ENCODE measurements at regions not wholly inside any gene's neighbourhood (a gene's known extent, or its start where the extent isn't known, plus 50 kb on each side); places are given as distances from the start of the nearest gene placed in this dataset.

GRCh38 chr12:33670284-33670683, 230.7 kb upstream of the SYT10 start:
- Histone ChIP-seq H2BK20ac (ENCODE audit: low read depth, low read length, poor library complexity, severe bottlenecking) (no peak overlapping the region), H3K4me2 (ENCODE audit: insufficient read depth, insufficient read length, low read length) (peak overlapping the region; percentile 40), H2AK5ac (ENCODE audit: insufficient read length, low read length) (no peak overlapping the region), H3K23me2 (ENCODE audit: insufficient read length, low read depth, low read length, poor library complexity, severe bottlenecking) (no peaks in the 10 kb centered on the region), H3K4me1 (ENCODE audit: insufficient read depth, low read length) (peaks cover 5% of the 10 kb centered on the region), H3K79me2 (ENCODE audit: insufficient read depth, low read length) (no peaks in the 10 kb centered on the region), H3T11ph (ENCODE audit: low read length) (no peak overlapping the region), H2BK5ac (ENCODE audit: insufficient read length, low read length) (no peak overlapping the region), H4K20me1 (ENCODE audit: control insufficient read depth, insufficient read depth, insufficient read length) (no peaks in the 10 kb centered on the region), H3K9me3 (ENCODE audit: control insufficient read depth, low read depth, low read length) (no peaks in the 10 kb centered on the region), H3K27ac (ENCODE audit: insufficient read length, low read depth, low read length) (peak overlapping the region; percentile 90), H2BK12ac (ENCODE audit: insufficient read length, low read depth, low read length) (no peak overlapping the region), H2AFZ (ENCODE audit: low read length) (no peak overlapping the region), H3K23ac (ENCODE audit: insufficient read length, low read depth, low read length) (no peak overlapping the region), H4K5ac (ENCODE audit: insufficient read length, low read depth, low read length) (no peak overlapping the region), H4K91ac (ENCODE audit: insufficient read length, low read depth, low read length) (no peak overlapping the region), H3K56ac (ENCODE audit: insufficient read length, low read depth, low read length) (no peak overlapping the region), H4K8ac (replicated peaks; ENCODE audit: insufficient read length, low read depth, low read length) (no peak overlapping the region), H3K27me3 (ENCODE audit: insufficient read depth, low read length) (no peaks in the 10 kb centered on the region), H3K79me1 (ENCODE audit: insufficient read depth, low read depth, low read length, poor library complexity, severe bottlenecking) (no peaks in the 10 kb centered on the region), H2BK120ac (ENCODE audit: low read depth, low read length, poor library complexity, severe bottlenecking) (no peak overlapping the region), H3K18ac (ENCODE audit: insufficient read length, low read depth, low read length) (no peak overlapping the region), H3K9ac (ENCODE audit: extremely low read depth, insufficient read length, low read length) (no peak overlapping the region), H3K14ac (ENCODE audit: insufficient read depth, low read length) (no peak overlapping the region), H2BK15ac (ENCODE audit: low read depth, low read length) (no peak overlapping the region), H3K4ac (ENCODE audit: low read depth, low read length) (no peak overlapping the region)
- Mint-ChIP-seq H3K9me3 (peaks cover 0 to 4% of the 10 kb centered on the region in 2 experiments; a peak in 2 of 5 replicates), H3K4me1 (peaks cover 26 to 49% of the 10 kb centered on the region in 2 experiments), H3K27ac (peak overlapping the region in 2 of 3 experiments; percentile 30 to 53; a peak in 3 of 7 replicates), H3K4me3 (no peak overlapping the region), H3K36me3 (ENCODE audit: insufficient read depth in 1 of 3, low read depth in 3 of 3) (peaks cover 0 to 10% (median 4%) of the 10 kb centered on the region in 3 experiments; a peak in 3 of 7 replicates), H3K27me3 (ENCODE audit: low read depth) (no peaks in the 10 kb centered on the region)
- TF ChIP-seq CTCF (conservative IDR thresholded peaks at IDR 0.05): no peak
- DNase-seq: peak; percentile 39
- no CpG with 5 or more reads among the region's 5 CpGs for WGBS (ENCODE audit: extremely low coverage, insufficient read length, low lambda C conversion rate)

All from H9 (cell line).